ENCODE measurements at regions not wholly inside any gene's neighbourhood (a gene's known extent, or its start where the extent isn't known, plus 50 kb on each side); places are given as distances from the start of the nearest gene placed in this dataset.

DNA sequence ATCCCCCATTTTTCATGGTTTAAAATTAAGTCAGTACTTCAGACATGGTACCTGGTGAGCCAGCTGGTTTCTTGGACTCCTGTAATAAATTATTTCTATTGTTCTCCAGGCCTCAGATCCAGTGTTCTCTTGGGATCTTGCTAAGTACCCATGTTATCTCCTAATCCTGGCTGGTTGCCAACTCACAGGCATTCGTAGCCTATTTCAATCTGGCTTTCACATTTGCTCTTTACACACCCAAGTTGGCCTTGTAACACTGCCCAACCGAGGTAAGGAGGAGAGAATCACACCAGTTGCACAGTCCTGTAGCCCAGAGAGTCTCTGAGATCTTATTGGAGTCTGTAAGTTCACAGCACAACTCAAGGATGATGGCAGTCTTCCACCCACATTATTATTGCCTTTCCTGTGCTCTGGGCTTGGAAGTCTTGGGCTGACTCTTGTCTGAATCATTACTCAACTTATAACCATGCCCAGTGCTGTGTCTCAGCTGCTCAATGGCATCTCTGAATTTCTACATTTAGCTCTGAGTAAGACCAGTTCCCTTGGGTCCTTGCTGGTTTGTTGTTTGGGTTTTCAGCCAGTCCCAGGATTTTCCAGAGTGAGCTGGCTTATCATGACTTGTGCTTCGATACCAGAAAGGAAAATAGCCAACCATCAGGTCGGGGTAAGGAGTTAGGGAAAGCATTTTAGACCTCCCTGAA, 76.6 kb upstream of the KLF12 start:
- DNase-seq, result no peak

DNA sequence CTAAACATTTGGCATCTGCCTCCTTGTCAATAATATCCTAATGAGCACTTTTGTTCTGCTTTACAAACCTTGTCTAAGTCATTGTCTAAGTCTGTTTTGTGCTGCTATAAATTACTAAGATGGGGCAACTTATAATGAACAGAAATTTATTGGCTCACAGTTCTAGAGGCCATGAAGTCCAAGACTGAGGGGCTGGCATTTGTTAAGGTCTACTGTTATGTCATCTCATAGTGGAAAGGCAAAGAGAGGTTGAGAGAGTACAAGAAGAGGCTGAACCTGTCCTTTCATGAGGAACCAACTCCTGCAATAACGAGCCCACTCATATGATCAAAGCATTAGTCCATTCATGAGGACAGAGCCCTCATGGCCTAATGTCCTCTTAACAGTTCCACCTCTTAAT, 72.7 kb upstream of the KLF12 start:
- no peak for DNase-seq

DNA sequence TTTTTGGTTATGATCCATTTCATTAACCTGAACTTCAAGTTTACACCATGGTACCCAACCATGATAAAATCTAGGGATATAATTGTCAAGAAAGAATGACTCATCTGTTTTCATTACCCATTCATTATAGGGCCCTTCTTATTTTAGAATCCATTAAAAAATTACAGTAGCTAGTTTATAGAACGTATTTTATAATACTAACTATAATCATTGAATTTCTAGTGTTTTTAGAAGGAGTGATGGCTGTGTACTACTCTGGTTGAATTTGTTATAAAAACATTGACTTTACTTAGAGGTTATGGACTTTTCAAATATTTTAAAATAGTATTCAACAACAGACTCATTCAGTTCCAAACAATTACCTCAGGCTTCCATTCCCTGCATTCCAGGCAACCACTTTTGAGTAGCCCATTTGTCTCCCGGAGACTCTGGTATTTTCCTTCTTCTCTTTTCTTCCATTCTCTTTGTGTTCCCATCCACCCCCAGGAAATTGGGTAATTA, 71.9 kb upstream of the KLF12 start:
- DNase-seq, result no peak

DNA sequence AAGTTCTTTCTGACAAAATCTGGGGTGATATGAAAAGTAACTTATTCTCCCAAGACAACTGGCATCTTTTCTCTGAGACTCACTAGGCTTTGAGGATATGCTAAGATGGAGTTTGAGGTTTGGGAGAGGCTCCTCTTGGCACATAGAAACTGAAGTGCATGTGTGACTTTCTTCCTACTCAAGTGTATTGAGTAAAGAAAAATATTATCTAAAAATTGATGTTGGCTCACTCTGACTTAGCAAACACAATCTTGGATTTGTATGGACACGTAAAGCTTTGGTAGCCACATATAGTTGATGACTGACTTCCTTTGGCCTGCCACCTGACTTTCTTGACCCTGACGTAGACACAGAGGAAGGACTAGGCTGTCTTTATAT, 71.1 kb upstream of the KLF12 start:
- no peak for DNase-seq

DNA sequence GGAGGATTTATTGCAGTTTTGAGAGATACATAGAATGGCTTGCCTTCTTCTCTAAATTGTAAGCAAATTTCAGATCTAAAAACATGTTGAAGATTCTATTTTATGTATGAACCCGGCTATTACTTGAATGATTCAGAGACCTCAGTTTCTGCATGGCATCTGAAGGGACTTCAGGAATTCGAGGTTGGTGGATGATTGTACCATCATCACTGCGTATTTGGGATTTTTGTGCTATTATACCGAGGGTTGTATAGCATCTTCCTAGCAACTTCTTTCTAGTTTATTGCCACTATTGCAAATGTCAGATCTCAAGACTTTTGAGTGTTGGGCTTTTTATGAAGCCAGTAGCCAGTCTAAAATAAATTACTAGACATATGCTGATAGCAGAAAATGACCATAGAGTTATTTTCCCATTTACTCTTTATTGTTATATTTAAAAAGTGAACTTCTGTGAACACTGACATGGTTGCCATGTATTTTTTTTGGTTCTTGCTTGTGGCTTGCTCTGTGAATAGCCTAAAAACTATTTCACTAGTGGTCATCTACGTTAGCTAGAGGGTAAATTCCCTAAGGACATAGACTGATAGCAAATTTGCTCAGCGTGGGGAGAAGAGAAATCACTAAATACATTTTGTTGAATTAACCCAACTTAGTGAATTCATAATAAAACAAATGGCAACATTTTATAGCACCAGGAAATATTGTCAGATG, 70.6 kb upstream of the KLF12 start:
- DNase-seq, result no peak

DNA sequence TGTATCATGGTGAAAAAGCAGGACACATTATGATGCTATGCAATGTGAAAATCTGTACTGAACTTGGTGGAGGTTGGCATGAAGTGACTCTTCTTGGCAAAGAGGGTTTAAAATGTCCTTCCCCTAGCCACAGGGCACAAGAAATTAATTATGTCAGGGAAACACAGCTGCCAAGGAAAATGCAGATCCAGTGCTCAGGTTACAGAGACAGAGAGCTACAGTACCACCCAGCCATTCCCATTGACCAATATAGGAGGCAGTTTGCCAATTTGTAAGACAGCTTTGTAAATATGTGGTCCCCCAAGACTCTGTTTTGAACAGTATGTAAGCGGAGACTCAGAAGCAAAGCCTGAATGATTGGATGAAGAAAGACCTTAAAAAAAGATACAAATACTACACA, 69.4 kb upstream of the KLF12 start:
- DNase-seq, result no peak

DNA sequence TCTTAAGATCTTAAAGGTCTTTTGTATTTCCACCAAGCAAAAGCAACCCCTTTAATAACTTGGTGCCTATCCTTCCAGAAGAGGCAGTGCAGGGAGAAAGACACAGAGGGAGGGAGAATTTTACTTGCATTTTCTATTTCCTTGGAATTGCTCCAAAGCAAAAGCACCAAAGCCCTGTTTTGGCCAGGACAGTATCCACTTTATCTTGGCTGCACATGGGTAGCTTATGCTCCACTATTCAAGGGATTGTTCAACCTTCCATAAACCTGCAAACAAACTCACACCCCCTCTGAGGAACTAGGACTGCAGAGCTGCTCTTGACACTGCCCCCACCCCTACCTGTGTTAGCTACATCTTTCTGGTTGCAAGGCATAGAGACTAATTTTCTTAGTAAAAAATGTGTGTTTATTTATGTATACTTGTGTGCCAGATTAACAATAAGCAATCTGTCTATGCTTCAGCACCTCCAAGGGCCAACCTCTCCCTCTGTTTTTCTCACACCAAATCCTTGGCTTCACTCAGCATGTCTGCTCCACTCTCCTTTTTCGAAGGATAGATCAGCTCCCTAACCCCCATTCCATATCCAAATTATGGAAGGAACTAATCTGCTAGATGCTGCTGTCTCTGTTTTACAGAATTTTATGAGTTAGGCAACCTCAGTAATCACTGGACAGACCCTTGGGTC, 68.1 kb upstream of the KLF12 start:
- no peak for DNase-seq

DNA sequence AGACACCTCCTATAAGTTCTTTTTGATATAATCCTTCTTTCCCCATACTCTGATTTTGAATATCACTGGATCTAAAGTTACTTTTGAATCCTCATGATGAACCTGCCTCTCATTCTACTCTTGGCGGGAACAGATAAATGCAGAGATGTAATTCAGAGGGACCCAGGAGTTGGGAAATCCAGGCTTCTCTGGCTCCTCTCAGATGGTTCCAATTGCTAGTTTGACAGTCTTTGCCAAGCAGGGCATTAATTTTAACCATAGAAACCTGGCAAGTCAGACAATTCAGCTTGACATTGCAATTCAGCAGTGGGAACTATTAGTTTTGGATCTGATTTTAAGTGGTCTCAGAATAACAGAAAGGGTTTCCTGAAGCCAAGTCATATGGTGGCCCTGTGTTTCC, 67.3 kb upstream of the KLF12 start:
- DNase-seq, result no peak

DNA sequence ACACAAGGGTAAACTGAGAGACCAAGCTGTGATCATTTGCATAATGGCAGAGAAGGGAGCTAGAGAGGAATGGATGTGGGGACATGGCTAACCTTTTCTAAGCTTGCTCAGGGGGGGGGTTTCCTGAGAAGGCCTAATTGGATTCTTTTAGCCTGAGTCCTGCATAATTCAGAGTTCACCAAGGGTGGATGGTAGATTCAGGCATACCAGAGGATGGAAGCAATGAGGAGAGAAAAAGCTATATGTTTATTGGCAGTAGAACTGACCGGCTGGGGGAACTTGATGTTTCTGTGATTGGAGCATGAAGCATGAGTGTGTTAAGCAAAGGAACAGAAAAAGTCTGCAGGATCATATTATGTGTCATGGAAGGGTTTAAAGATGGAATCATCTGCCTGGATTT, 65.9 kb upstream of the KLF12 start:
- DNase-seq, result no peak

DNA sequence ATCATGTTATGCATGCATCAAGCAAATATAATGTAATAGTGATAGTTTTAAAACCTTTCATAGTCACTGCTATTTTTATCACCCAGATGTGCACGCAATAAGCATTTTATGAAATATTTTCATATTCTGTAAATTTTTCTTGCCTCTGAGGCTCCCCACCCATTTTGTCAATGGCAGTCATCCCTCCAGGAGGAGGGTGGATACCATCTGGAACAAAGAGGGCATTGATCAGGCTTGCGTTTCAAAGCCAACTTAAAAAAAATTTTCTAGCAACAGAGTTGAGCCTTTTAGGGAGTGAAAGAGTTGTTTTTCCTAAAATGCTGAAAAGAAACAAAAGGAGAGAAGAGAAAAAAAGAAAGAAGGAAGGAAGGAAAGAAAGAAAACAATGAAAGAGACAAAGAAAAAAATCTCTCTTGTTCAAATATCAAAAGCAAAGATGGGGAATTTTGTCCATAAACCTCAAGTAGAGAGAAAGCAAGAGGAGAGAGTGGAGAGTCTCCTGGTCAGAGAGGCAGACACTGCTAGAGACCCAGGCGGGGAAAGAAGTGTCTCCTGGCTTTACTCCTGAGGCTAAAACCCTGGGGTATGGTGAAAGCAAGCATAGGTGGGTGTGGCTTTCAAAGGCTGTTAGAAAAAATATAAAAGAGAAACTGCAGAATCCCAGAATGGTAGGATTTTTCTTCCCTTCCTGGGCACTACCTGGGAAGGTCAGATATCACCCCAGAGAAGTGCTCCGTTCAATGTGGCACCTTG, 63.6 kb upstream of the KLF12 start:
- no peak for DNase-seq

DNA sequence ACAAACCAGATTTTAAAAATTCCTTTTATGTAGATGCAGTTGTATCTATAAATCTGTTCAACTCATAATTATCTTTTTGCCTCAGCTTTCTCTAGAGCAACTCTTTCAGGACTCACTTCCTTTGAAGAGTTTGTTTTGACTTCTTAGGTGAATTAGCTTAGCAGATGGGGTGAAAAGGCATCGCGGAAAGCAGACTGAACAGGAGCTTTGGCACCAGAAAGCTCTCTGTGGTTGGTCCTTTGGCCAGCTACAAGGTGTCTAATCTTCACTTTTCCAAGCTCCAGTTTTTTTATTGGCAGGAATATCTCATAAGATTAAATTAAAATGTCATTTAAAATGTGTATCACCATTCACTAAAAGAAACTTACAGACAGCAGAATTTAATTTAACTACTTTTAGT, 60.6 kb upstream of the KLF12 start:
- DNase-seq, result no peak

DNA sequence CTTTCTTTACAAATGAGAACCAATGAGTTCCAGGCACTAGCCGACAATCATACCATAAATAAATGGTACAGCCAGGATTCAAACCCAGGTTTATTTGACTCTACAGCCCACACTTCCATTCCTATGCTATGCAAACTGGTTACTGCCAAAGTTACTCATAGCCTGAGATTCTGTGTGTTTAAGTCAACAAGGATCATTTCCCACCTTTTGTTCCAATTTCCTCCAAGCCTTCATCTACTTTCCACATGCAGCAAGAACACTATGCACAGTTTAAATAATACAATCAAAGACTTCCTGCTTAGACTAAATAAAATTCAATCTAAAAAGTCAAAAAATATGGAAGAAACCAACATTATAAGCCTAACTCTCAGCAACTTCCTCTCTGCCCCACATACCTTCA, 59.2 kb upstream of the KLF12 start:
- DNase-seq, result no peak

DNA sequence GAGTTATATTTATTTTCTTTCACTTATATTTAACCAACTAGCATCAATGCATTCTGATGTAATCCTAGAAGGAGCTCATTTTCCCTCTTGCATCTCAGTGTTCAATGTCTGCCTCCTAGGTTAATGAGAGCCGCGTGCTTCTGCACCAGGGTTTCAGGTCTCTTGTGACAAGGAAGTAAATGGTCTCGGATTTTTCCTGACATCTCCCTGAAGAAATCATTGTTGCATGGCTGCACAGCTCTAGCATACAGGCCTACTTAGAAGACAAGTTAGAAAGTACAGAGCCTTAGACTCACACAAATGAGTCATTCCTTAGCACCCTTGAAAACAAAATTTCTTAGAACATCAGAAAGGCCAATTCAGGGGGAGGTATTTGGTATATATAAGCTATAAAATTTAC, 57.2 kb upstream of the KLF12 start:
- no peak for DNase-seq

DNA sequence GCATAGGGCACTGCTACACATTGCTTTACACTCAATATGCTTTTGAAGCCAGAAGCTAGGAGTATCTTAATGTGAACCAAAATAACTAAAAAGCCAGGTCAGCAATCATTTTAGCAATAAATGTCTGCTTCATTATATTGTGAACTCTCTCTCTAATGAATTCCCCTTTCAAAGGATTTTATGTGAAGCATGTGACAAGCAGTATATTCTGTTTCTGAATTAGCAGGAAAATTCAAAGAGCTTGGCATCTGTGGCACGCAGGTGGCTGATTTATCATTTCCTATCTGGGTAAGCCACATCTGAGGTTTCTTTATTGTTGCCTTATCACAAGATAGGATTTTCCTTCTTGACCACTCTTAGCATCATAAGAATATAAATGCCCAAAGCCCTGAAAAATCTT, 56.8 kb upstream of the KLF12 start:
- DNase-seq, result no peak

DNA sequence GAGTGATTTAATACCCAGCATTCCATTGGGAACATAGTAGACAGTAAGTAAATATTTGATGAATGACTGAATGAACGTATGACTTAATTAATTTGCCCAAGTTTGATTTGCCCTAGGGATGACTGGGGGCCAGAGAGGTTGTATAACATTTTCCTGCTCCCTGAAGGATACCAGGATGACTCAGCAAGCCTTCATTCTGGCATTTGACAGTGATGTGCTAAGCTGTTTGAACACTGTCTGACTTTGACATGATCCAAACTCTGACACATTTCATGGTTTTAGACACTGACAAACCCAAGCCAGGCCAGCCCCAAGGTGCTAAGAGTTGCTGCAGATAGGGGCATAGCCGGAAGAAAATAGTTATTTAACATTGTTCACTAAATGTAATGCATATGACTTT, 53.4 kb upstream of the KLF12 start:
- DNase-seq, result no peak

DNA sequence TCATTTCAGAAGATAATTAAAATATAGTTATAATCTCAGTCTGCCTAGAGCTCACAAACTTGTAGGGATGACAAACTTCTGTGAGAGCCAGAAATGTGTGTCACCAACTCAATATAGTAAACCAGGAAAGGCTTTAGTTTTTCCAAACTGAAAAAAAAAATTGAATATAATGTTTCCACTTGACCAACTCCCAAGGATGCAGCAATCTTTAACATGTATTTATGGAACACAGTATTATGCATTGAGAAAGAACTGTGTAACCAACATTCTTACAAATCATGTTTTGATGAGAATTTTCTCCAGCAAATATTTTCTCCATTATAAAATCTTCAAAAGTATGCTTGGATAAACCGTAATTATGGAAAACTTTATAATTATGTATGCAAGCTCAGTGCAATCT, 50.1 kb upstream of the KLF12 start:
- no peak for DNase-seq
